PC-9 (cell line): ENCODE measurements at regions not wholly inside any gene's neighbourhood (a gene's known extent, or its start where the extent isn't known, plus 50 kb on each side); places are given as distances from the start of the nearest gene placed in this dataset.

Source experiments
- BruUV-seq: library from RNA; stranded (reverse); fragments of 400-500 nt; replicated peaks from 2 replicates; lab custom pipeline; 2021; lab: Mats Ljungman, UMichigan
- CTCF ChIA-PET: fragments of 300-600 bp; sonication (Branson Sonifier 250); formaldehyde crosslinking; loops from one replicate; lab custom pipeline; 2022; ENCODE audit warnings: antibody characterized with exemption; lab: Charles Lee
- POLR2A ChIA-PET: fragments of 300-600 bp; sonication (Branson Sonifier 250); formaldehyde crosslinking; loops from one replicate; lab custom pipeline; 2022; ENCODE audit warnings: antibody characterized with exemption; ENCODE audit not compliant: unreplicated experiment; lab: Charles Lee
- DNase-seq, 2 experiments: peaks; one replicate each; pipeline versions ENCODE4 v3.0.0 to v3.0.0-alpha.2; 2015 to 2022; ENCODE audit warnings: mixed read lengths in 1 of 2
- H2AFZ ChIP-seq: fragments of 200-600 bp; sonication (generic); 2 replicates; pipeline ENCODE4 v1.8.1; 2017; ENCODE audit warnings: antibody characterized with exemption
- H3F3A ChIP-seq: fragments of 200-600 bp; sonication (generic); 2 replicates; pipeline ENCODE4 v1.8.1; 2017; ENCODE audit warnings: antibody characterized with exemption, mild to moderate bottlenecking, low read depth; ENCODE audit not compliant: insufficient read depth
- H3K27ac ChIP-seq: fragments of 200-600 bp; sonication (generic); 2 replicates; pipeline ENCODE4 v1.6.1; 2016; ENCODE audit warnings: mixed run types
- H3K27me3 ChIP-seq: fragments of 200-600 bp; sonication (generic); 2 replicates; pipeline ENCODE4 v1.6.1; 2016; ENCODE audit warnings: low read depth, mixed run types; ENCODE audit not compliant: insufficient read depth
- H3K36me3 ChIP-seq: fragments of 200-600 bp; sonication (generic); 2 replicates; pipeline ENCODE4 v1.6.1; 2016; ENCODE audit warnings: low read depth, mixed run types
- H3K4me1 ChIP-seq: fragments of 200-600 bp; sonication (generic); replicated peaks from 2 replicates; pipeline ENCODE4 v1.6.1; 2016; ENCODE audit warnings: mixed run types; ENCODE audit not compliant: insufficient read depth
- H3K4me2 ChIP-seq: fragments of 200-600 bp; sonication (generic); 2 replicates; pipeline ENCODE4 v1.6.1; 2017; ENCODE audit warnings: mixed run types
- H3K4me3 ChIP-seq: fragments of 200-600 bp; sonication (generic); 2 replicates; pipeline ENCODE4 v1.6.1; 2016; ENCODE audit warnings: mixed run types
- H3K79me2 ChIP-seq: fragments of 200-600 bp; sonication (generic); 2 replicates; pipeline ENCODE4 v1.6.1; 2017; ENCODE audit warnings: low read depth, mixed run types
- H3K9me2 ChIP-seq: fragments of 200-600 bp; sonication (generic); 2 replicates; pipeline ENCODE4 v1.8.1; 2017; ENCODE audit warnings: mild to moderate bottlenecking; ENCODE audit not compliant: insufficient read depth
- H3K9me3 ChIP-seq: fragments of 200-600 bp; sonication (generic); 2 replicates; pipeline ENCODE4 v1.8.1; 2016; ENCODE audit warnings: low read depth; ENCODE audit not compliant: insufficient read depth
- H4K20me1 ChIP-seq: fragments of 200-600 bp; sonication (generic); 2 replicates; pipeline ENCODE4 v1.8.1; 2017; ENCODE audit not compliant: insufficient read depth
- CTCF ChIP-seq: fragments of 200-600 bp; sonication (generic); conservative IDR thresholded peaks from 2 replicates; pipeline ENCODE4 v1.6.1; 2017; ENCODE audit warnings: mixed run types, antibody characterized with exemption, mild to moderate bottlenecking, moderate library complexity
- EZH2 ChIP-seq: fragments of 200-600 bp; sonication (generic); IDR thresholded peaks from 2 replicates; pipeline ENCODE4 v1.8.0; 2017; ENCODE audit warnings: antibody characterized with exemption, low read depth
- intact Hi-C: fragments of 100-400 bp; cut with micrococcal nuclease; formaldehyde crosslinking; loops from one replicate; pipeline ENCODE4 v1.10.0; 2022; ENCODE audit not compliant: unreplicated experiment

DNA sequence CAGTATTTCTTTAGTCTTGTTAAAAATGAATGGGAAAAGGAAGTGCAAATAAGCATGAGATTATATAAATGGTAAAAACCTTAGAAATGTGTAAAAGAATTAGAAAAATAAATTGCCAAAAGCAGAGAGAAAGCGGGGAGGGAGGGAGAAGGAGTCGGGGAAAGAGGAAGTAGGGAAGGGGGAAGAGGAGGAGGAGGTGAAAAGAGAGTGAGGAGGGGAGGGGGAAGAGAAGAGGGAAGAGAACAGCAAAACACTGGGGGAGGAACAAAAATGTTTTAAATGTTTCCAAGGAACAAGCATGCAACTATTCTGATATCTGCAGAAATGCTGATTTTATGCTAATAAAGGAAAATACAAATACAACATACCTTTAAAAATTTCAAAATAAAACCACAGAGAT, 317.5 kb downstream of the PIK3R1 start:
- BruUV-seq = no TSS peak
- H4K20me1 ChIP-seq = no peaks in the 10 kb centered on the region; the same call in 1 of the 2 replicates
- no peaks in the 10 kb centered on the region for H3K27me3 ChIP-seq
- no peaks in the 10 kb centered on the region for H3K9me2 ChIP-seq
- no peaks in the 10 kb centered on the region for H3K36me3 ChIP-seq
- H3K9me3 ChIP-seq = no peaks in the 10 kb centered on the region
- no peak for DNase-seq
- ChIA-PET POLR2A (no interaction called here), CTCF (no interaction called here)
- intact Hi-C loops = no loop called here
- no peak overlapping the region for H3K4me2 ChIP-seq
- TF ChIP-seq EZH2 (no peak), CTCF (no peak)
- no peaks in the 10 kb centered on the region for H3K4me1 ChIP-seq
- H3F3A ChIP-seq = no peaks in the 10 kb centered on the region
- no peaks in the 10 kb centered on the region for H3K79me2 ChIP-seq
- H2AFZ ChIP-seq = no peak overlapping the region
- H3K27ac ChIP-seq = no peak overlapping the region
- H3K4me3 ChIP-seq = no peak overlapping the region

DNA sequence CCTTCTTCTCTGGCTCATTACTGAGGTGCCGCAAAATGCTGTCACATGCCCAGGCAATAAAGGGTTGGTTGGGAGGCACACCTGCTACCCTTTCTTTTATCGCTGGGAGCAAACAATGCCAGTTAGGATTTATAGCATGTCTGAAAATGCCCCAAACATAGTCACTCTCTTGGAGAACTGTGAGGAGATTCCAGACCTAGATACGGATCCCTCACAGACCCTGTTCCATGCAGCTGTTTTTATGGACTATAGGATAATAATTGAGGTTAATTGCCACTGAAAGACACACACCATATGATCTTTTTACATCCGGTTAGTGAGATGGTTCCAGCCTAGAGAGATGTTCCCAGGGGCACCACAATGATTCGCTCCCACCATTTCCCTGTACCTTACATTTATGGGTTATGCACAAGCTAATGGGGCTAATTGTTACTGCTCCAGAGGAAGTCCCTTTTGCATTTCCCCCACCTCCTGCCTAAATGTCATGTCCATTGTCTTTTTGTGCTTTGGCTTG, 318.1 kb downstream of the PIK3R1 start:
- ChIA-PET CTCF (no interaction called here), POLR2A (no interaction called here)
- no peaks in the 10 kb centered on the region for H3K79me2 ChIP-seq
- H3K36me3 ChIP-seq = no peaks in the 10 kb centered on the region
- H4K20me1 ChIP-seq = no peaks in the 10 kb centered on the region; the same call in 1 of the 2 replicates
- intact Hi-C loops = no loop called here
- TF ChIP-seq EZH2 = no peak
- no peak for TF ChIP-seq CTCF
- no peaks in the 10 kb centered on the region for H3K4me1 ChIP-seq
- H3K27ac ChIP-seq = no peak overlapping the region
- H3K27me3 ChIP-seq = no peaks in the 10 kb centered on the region
- DNase-seq = no peak
- no peak overlapping the region for H3K4me3 ChIP-seq
- H3K9me3 ChIP-seq = no peaks in the 10 kb centered on the region
- H3K4me2 ChIP-seq = no peak overlapping the region
- H3K9me2 ChIP-seq = no peaks in the 10 kb centered on the region
- BruUV-seq = no TSS peak
- H3F3A ChIP-seq = no peaks in the 10 kb centered on the region
- H2AFZ ChIP-seq = no peak overlapping the region

GRCh38 chr5:68534131-68534940, 318.8 kb downstream of the PIK3R1 start:
- H3K9me3 ChIP-seq = no peaks in the 10 kb centered on the region
- H3K79me2 ChIP-seq = no peaks in the 10 kb centered on the region
- BruUV-seq = no TSS peak
- no peak overlapping the region for H2AFZ ChIP-seq
- DNase-seq = peak in 1 of 2 experiments; percentile 47
- H3K36me3 ChIP-seq = no peaks in the 10 kb centered on the region
- ChIA-PET POLR2A (interaction anchor here (0.6 kb wide), 2 partner anchors 124 to 158 kb away, joined by 4 read pairs; no protein-coding TSS in a partner anchor), CTCF (no interaction called here)
- H3F3A ChIP-seq = no peaks in the 10 kb centered on the region
- TF ChIP-seq CTCF (no peak), EZH2 (no peak)
- H3K4me2 ChIP-seq = no peak overlapping the region
- H3K27ac ChIP-seq = no peak overlapping the region
- intact Hi-C loops = no loop called here
- no peaks in the 10 kb centered on the region for H3K4me1 ChIP-seq
- no peaks in the 10 kb centered on the region for H3K27me3 ChIP-seq
- no peaks in the 10 kb centered on the region for H3K9me2 ChIP-seq
- H3K4me3 ChIP-seq = no peak overlapping the region
- H4K20me1 ChIP-seq = no peaks in the 10 kb centered on the region; the same call in 1 of the 2 replicates
